Suprapubic skin (tissue), 4 donors: ENCODE measurements at regions not wholly inside any gene's neighbourhood (a gene's known extent, or its start where the extent isn't known, plus 50 kb on each side); places are given as distances from the start of the nearest gene placed in this dataset.

Experiments
- DNase-seq, 2 donors: peaks; one replicate each; pipeline ENCODE4 v3.0.0-alpha.2; 2019; ENCODE audit warnings: low spot score in 2 of 2
- H3K27ac ChIP-seq: fragments of 200-600 bp; sonication (generic); one replicate; pipeline ENCODE4 v1.5.1; 2019
- H3K27me3 ChIP-seq: fragments of 200-600 bp; sonication (generic); one replicate; pipeline ENCODE4 v1.5.1; 2019
- H3K36me3 ChIP-seq: fragments of 200-600 bp; sonication (generic); one replicate; pipeline ENCODE4 v1.5.1; 2019
- H3K4me1 ChIP-seq: fragments of 200-600 bp; sonication (generic); one replicate; pipeline ENCODE4 v1.5.1; 2019
- H3K4me3 ChIP-seq: fragments of 200-600 bp; sonication (generic); one replicate; pipeline ENCODE4 v1.5.1; 2019; ENCODE audit warnings: mild to moderate bottlenecking
- H3K9me3 ChIP-seq: fragments of 200-600 bp; sonication (generic); one replicate; pipeline ENCODE4 v1.5.1; 2019
- EP300 ChIP-seq: sonication (generic); formaldehyde crosslinking; IDR thresholded peaks from one replicate; pipeline ENCODE4 v1.6.1; 2017; ENCODE audit warnings: antibody characterized with exemption
- POLR2A ChIP-seq, 2 donors: fragments of 450-650 bp; IDR thresholded peaks; one replicate each; pipeline ENCODE4 v1.6.1; 2017; ENCODE audit warnings: antibody characterized with exemption in 2 of 2, mild to moderate bottlenecking in 2 of 2, moderate library complexity in 2 of 2
- POLR2AphosphoS5 ChIP-seq, 3 donors: sonication (generic); formaldehyde crosslinking; IDR thresholded peaks; one replicate each; pipeline ENCODE4 v1.6.1; 2017; ENCODE audit warnings: antibody characterized with exemption in 3 of 3
- WGBS: methylation state at CpG from one replicate; pipeline ENCODE4 v1.1.5; 2018; 5-methylcytosine and 5-hydroxymethylcytosine counted together
- TF ChIP-seq, protein P1 (sequence below), 2 donors: fragments of 200-600 bp in 1 of 2; fragments of 450-650 bp in 1 of 2; sonication (generic) in 1 of 2; IDR thresholded peaks; one replicate each; pipeline ENCODE4 v1.5.1; 2016 to 2019; ENCODE audit warnings: antibody characterized with exemption in 2 of 2, mild to moderate bottlenecking in 1 of 2, moderate library complexity in 1 of 2

DNA sequence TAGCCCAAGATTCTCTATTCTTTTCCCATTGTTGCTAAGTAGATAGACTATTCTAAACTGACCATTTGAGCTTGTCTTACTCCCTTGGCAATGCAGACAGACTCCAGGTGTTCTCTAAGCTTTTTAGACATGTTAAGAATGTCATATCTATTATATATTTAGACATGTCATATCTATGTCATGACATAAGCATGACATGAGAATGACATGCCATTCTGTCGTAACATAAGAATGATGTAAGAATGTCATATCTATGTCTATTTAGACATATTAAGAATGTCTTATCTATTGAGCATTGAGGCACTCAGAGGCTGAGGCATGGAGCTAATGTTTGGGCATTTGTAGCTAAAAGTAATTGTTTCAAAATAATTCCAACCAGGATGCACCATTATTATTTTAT lies 277.3 kb upstream of the ATP2B1 start:
- Histone ChIP-seq H3K27ac (no peak overlapping the region), H3K36me3 (no peaks in the 10 kb centered on the region), H3K4me1 (no peaks in the 10 kb centered on the region), H3K9me3 (no peaks in the 10 kb centered on the region), H3K4me3 (no peak overlapping the region), H3K27me3 (no peaks in the 10 kb centered on the region)
- no peak for DNase-seq
- TF ChIP-seq, protein P1, sequence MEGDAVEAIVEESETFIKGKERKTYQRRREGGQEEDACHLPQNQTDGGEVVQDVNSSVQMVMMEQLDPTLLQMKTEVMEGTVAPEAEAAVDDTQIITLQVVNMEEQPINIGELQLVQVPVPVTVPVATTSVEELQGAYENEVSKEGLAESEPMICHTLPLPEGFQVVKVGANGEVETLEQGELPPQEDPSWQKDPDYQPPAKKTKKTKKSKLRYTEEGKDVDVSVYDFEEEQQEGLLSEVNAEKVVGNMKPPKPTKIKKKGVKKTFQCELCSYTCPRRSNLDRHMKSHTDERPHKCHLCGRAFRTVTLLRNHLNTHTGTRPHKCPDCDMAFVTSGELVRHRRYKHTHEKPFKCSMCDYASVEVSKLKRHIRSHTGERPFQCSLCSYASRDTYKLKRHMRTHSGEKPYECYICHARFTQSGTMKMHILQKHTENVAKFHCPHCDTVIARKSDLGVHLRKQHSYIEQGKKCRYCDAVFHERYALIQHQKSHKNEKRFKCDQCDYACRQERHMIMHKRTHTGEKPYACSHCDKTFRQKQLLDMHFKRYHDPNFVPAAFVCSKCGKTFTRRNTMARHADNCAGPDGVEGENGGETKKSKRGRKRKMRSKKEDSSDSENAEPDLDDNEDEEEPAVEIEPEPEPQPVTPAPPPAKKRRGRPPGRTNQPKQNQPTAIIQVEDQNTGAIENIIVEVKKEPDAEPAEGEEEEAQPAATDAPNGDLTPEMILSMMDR (IDR thresholded peaks at IDR 0.05) = no peak
- TF ChIP-seq POLR2AphosphoS5 (IDR thresholded peaks at IDR 0.05) (no peak), POLR2A (IDR thresholded peaks at IDR 0.05) (no peak), EP300 (no peak)
- 100% methylated on average over 1 of the region's 1 CpG for WGBS

DNA sequence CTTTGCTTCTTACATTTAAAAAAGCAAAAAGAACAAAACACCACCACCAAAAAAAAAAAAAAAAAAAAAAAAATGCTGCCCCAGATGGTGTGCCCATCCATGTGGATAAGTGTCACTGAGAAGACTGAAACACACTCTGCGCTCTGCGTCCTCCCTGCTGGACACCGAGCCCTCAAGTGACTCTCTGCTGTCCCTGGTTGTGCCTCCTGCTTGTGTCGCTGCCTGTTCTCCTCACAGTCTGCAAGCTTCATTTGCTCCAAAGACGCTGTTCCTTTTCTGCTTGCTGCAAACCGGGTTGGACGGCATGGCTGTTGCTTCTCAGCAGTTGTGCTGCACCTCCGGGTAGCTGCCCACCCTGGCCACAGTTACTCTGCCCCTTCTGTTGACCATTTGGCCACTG lies 276.2 kb upstream of the ATP2B1 start:
- Histone ChIP-seq H3K4me3 (no peak overlapping the region), H3K36me3 (no peaks in the 10 kb centered on the region), H3K4me1 (no peaks in the 10 kb centered on the region), H3K27me3 (no peaks in the 10 kb centered on the region), H3K27ac (no peak overlapping the region), H3K9me3 (no peaks in the 10 kb centered on the region)
- 94% methylated on average over 8 of the region's 8 CpGs for WGBS
- no peak for TF ChIP-seq POLR2A (IDR thresholded peaks at IDR 0.05)
- no peak for TF ChIP-seq EP300
- no peak for TF ChIP-seq POLR2AphosphoS5 (IDR thresholded peaks at IDR 0.05)
- TF ChIP-seq, protein P1 (IDR thresholded peaks at IDR 0.05) = no peak
- no peak for DNase-seq

DNA sequence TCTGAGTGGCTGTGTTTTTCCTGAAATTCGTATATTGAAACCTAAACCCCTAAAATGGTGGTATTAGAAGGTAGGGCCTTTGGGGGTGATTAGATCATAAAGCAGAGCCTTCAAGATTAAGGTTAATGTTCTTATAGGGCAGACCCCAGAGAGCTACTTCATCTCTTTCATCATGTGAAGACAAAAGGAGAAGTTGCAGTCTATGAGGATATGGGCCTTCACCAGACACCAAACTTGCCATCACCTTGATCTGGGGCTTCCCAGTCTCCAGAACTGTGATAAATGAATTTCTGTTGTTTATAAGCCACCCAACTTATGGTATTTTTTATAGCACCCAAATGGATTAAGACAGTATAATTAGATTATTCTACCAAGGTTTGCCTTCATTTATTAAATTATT lies 275.0 kb upstream of the ATP2B1 start:
- H3K4me3 ChIP-seq = no peak overlapping the region
- WGBS = 93% methylated on average over 1 of the region's 1 CpG
- no peaks in the 10 kb centered on the region for H3K27me3 ChIP-seq
- no peaks in the 10 kb centered on the region for H3K4me1 ChIP-seq
- H3K27ac ChIP-seq = no peak overlapping the region
- no peak for DNase-seq
- no peaks in the 10 kb centered on the region for H3K36me3 ChIP-seq
- TF ChIP-seq, protein P1 (IDR thresholded peaks at IDR 0.05) = no peak
- TF ChIP-seq EP300 (no peak), POLR2A (IDR thresholded peaks at IDR 0.05) (no peak), POLR2AphosphoS5 (IDR thresholded peaks at IDR 0.05) (no peak)
- H3K9me3 ChIP-seq = no peaks in the 10 kb centered on the region

DNA sequence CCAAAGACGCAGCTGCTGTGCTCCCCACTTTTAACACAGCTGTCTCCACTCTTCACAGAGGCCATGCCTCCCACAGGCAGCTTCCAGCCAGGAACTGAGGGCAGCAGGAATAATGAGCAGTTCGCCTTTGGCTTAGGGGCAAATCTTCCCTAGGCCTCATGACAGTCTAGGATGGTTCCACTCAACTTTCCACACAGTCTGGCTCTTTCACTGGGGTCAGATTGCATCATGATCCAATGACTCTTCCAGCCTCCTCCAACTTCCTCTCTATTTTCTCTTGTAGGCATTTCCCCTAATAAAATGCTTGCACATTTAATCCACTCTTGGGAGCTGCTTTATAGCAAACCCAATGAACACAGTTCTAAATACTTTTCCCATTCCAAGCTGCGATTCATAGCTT lies 271.6 kb upstream of the ATP2B1 start:
- no peaks in the 10 kb centered on the region for H3K27me3 ChIP-seq
- DNase-seq = no peak
- H3K4me3 ChIP-seq = no peak overlapping the region
- H3K36me3 ChIP-seq = no peaks in the 10 kb centered on the region
- TF ChIP-seq POLR2AphosphoS5 (IDR thresholded peaks at IDR 0.05) = no peak
- no peak for TF ChIP-seq EP300
- TF ChIP-seq POLR2A (IDR thresholded peaks at IDR 0.05) = no peak
- TF ChIP-seq, protein P1 (IDR thresholded peaks at IDR 0.05) = no peak
- no peak overlapping the region for H3K27ac ChIP-seq
- H3K9me3 ChIP-seq = no peaks in the 10 kb centered on the region
- H3K4me1 ChIP-seq = no peaks in the 10 kb centered on the region
- WGBS = 77% methylated on average over 3 of the region's 3 CpGs

DNA sequence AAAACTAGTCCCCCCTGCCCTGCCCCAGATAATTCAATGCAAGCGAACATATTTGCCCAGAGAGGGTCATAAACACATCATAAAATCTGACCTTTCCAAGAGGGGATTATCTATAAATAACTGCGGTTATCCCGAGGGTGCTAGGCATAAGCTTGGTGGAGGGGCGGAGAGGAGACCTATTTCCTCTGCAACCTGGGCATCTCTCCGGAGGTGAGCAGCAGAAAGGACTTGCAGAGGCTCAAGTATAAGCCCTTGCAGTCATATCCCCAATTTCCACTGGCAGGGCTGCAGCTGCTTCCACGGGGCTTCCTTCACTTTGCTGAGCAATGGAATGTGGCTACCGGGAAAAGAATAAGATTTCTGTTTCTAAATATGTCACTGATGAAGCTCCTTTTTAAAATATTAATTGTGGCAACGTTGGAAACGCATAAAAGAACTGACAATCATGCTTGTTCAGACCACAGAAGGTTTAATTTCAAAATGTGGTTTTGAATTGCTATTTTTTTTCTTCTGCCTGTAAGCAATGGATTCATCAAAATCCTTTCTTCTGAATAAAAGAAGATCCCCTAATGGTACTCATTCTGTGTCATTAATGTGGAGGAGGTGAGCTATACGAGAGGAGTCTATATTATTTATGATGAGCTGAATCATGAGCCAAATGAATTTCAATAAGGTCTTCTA lies 268.9 kb upstream of the ATP2B1 start:
- H3K9me3 ChIP-seq = no peaks in the 10 kb centered on the region
- DNase-seq = no peak
- no peak overlapping the region for H3K27ac ChIP-seq
- H3K4me3 ChIP-seq = no peak overlapping the region
- TF ChIP-seq, protein P1 (IDR thresholded peaks at IDR 0.05) = no peak
- H3K27me3 ChIP-seq = no peaks in the 10 kb centered on the region
- H3K36me3 ChIP-seq = no peaks in the 10 kb centered on the region
- no peaks in the 10 kb centered on the region for H3K4me1 ChIP-seq
- 48% methylated on average over 10 of the region's 10 CpGs for WGBS
